OCI-LY1 (cell line): ENCODE measurements at regions not wholly inside any gene's neighbourhood (a gene's known extent, or its start where the extent isn't known, plus 50 kb on each side); places are given as distances from the start of the nearest gene placed in this dataset.

Experiments used
- H2AFZ ChIP-seq: fragments of 200-600 bp; sonication (generic), shearing (Covaris generic); 2 replicates; pipeline ENCODE4 v1.6.0; 2014; ENCODE audit warnings: antibody characterized with exemption, mild to moderate bottlenecking, low read length
- H3F3A ChIP-seq: fragments of 200-600 bp; sonication (generic), shearing (Covaris generic); 2 replicates; pipeline ENCODE4 v1.6.0; 2014; ENCODE audit warnings: mild to moderate bottlenecking, antibody characterized with exemption, low read length, moderate library complexity; ENCODE audit not compliant: insufficient read depth
- H3K27ac ChIP-seq: fragments of 200-600 bp; sonication (generic); 2 replicates; pipeline ENCODE4 v1.5.1; 2014; ENCODE audit warnings: low read length, mixed run types, mild to moderate bottlenecking, low read depth; ENCODE audit not compliant: poor library complexity, severe bottlenecking
- H3K27me3 ChIP-seq: fragments of 200-600 bp; sonication (generic); 2 replicates; pipeline ENCODE4 v1.6.0; 2014; ENCODE audit warnings: antibody characterized with exemption, mild to moderate bottlenecking, low read length, moderate library complexity; ENCODE audit not compliant: insufficient read depth
- H3K36me3 ChIP-seq: fragments of 200-600 bp; sonication (generic); 2 replicates; pipeline ENCODE4 v1.6.1; 2014; ENCODE audit warnings: mild to moderate bottlenecking, antibody characterized with exemption, low read length, moderate library complexity, mixed read lengths; ENCODE audit not compliant: insufficient read depth
- H3K4me1 ChIP-seq: fragments of 200-600 bp; sonication (generic); 2 replicates; pipeline ENCODE4 v1.5.1; 2014; ENCODE audit warnings: mild to moderate bottlenecking, low read length, moderate library complexity; ENCODE audit not compliant: insufficient read depth, severe bottlenecking
- H3K4me2 ChIP-seq: fragments of 200-600 bp; sonication (generic), shearing (Covaris generic); 2 replicates; pipeline ENCODE4 v1.6.1; 2014; ENCODE audit warnings: low read length
- H3K4me3 ChIP-seq: fragments of 200-600 bp; sonication (generic); 2 replicates; pipeline ENCODE4 v1.5.1; 2014; ENCODE audit warnings: low read length, low read depth, mild to moderate bottlenecking, mixed read lengths; ENCODE audit not compliant: poor library complexity, severe bottlenecking
- H3K79me2 ChIP-seq: fragments of 200-600 bp; shearing (Covaris generic); 2 replicates; pipeline ENCODE4 v1.6.1; 2016; ENCODE audit warnings: mixed run types, low read length, mixed read lengths; ENCODE audit not compliant: insufficient read depth
- H3K9ac ChIP-seq: fragments of 200-600 bp; sonication (generic), shearing (Covaris generic); 2 replicates; pipeline ENCODE4 v1.6.1; 2014; ENCODE audit warnings: mild to moderate bottlenecking, low read length, mixed read lengths
- H3K9me2 ChIP-seq: fragments of 200-600 bp; sonication (generic), shearing (Covaris generic); 2 replicates; pipeline ENCODE4 v1.6.1; 2014; ENCODE audit warnings: low read depth, mild to moderate bottlenecking, low read length, mixed read lengths
- H3K9me3 ChIP-seq: fragments of 200-600 bp; shearing (Covaris generic); 2 replicates; pipeline ENCODE4 v1.6.1; 2014; ENCODE audit warnings: low read length, mixed read lengths
- H4K20me1 ChIP-seq: fragments of 200-600 bp; sonication (generic), shearing (Covaris generic); 2 replicates; pipeline ENCODE4 v1.6.0; 2016; ENCODE audit warnings: mild to moderate bottlenecking, low read length; ENCODE audit not compliant: insufficient read depth
- CTCF ChIP-seq: fragments of 200-600 bp; sonication (generic), shearing (Covaris generic); IDR thresholded peaks from 2 replicates; pipeline ENCODE4 v1.5.1; 2017; ENCODE audit warnings: mild to moderate bottlenecking, antibody characterized with exemption, low read length, moderate library complexity, mixed read lengths
- EZH2 ChIP-seq: fragments of 200-600 bp; sonication (generic), shearing (Covaris generic); IDR thresholded peaks from 2 replicates; pipeline ENCODE4 v1.8.0; 2017; ENCODE audit warnings: borderline replicate concordance, mixed run types, mild to moderate bottlenecking, antibody characterized with exemption, low read length, moderate library complexity, mixed read lengths

GRCh38 chr13:82654861-82655855 lies 1227.1 kb downstream of the SLITRK1 start:
- H3K4me2 ChIP-seq = no peak overlapping the region
- no peaks in the 10 kb centered on the region for H3K79me2 ChIP-seq
- H3F3A ChIP-seq = no peaks in the 10 kb centered on the region
- no peaks in the 10 kb centered on the region for H3K36me3 ChIP-seq
- no peak overlapping the region for H3K27ac ChIP-seq
- TF ChIP-seq EZH2 (no peak), CTCF (no peak)
- no peaks in the 10 kb centered on the region for H3K9me2 ChIP-seq
- H3K9ac ChIP-seq = no peak overlapping the region
- H3K4me1 ChIP-seq = no peaks in the 10 kb centered on the region
- H3K4me3 ChIP-seq = no peak overlapping the region
- H2AFZ ChIP-seq = no peak overlapping the region
- H4K20me1 ChIP-seq = no peaks in the 10 kb centered on the region
- no peaks in the 10 kb centered on the region for H3K27me3 ChIP-seq
- no peaks in the 10 kb centered on the region for H3K9me3 ChIP-seq

GRCh38 chr13:82654143-82654542 lies 1228.1 kb downstream of the SLITRK1 start:
- Histone ChIP-seq H2AFZ (no peak overlapping the region), H3K36me3 (no peaks in the 10 kb centered on the region), H3K4me3 (no peak overlapping the region), H3K27me3 (no peaks in the 10 kb centered on the region), H3K4me1 (no peaks in the 10 kb centered on the region), H3K9me2 (no peaks in the 10 kb centered on the region), H4K20me1 (no peaks in the 10 kb centered on the region), H3K9ac (no peak overlapping the region), H3K79me2 (no peaks in the 10 kb centered on the region), H3K4me2 (no peak overlapping the region), H3K27ac (no peak overlapping the region), H3F3A (no peaks in the 10 kb centered on the region), H3K9me3 (no peaks in the 10 kb centered on the region)
- TF ChIP-seq CTCF = no peak
- TF ChIP-seq EZH2 = no peak

GRCh38 chr13:82647540-82647939 lies 1234.7 kb downstream of the SLITRK1 start:
- Histone ChIP-seq H4K20me1 (no peaks in the 10 kb centered on the region), H3K27ac (no peak overlapping the region), H3F3A (no peaks in the 10 kb centered on the region), H3K27me3 (no peaks in the 10 kb centered on the region), H2AFZ (no peak overlapping the region), H3K4me1 (no peaks in the 10 kb centered on the region), H3K9ac (no peak overlapping the region), H3K36me3 (no peaks in the 10 kb centered on the region), H3K4me2 (no peak overlapping the region), H3K4me3 (no peak overlapping the region), H3K9me3 (no peaks in the 10 kb centered on the region), H3K79me2 (no peaks in the 10 kb centered on the region), H3K9me2 (no peaks in the 10 kb centered on the region)
- TF ChIP-seq EZH2 (no peak), CTCF (no peak)
